ENCODE measurements at regions not wholly inside any gene's neighbourhood (a gene's known extent, or its start where the extent isn't known, plus 50 kb on each side); places are given as distances from the start of the nearest gene placed in this dataset.

DNA sequence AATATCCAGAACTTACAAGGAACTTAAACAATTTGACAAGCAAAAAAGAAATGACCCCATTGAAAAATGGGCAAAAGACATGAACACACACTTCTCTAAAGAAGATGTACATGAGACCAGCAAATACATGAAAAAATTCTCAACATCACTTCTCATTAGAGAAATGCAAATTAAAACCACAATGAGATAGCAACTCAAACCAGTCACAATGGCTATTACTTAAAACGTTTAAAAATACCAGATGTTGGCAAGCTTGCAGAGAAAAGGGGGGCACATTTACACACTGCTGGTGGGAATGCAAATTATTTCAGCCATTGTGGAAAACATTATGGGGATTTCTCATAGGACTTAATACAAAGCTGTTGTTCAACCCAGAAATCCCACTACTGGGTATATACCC lies 1634.0 kb downstream of the NCAM2 start:
- TF ChIP-seq, protein P1, sequence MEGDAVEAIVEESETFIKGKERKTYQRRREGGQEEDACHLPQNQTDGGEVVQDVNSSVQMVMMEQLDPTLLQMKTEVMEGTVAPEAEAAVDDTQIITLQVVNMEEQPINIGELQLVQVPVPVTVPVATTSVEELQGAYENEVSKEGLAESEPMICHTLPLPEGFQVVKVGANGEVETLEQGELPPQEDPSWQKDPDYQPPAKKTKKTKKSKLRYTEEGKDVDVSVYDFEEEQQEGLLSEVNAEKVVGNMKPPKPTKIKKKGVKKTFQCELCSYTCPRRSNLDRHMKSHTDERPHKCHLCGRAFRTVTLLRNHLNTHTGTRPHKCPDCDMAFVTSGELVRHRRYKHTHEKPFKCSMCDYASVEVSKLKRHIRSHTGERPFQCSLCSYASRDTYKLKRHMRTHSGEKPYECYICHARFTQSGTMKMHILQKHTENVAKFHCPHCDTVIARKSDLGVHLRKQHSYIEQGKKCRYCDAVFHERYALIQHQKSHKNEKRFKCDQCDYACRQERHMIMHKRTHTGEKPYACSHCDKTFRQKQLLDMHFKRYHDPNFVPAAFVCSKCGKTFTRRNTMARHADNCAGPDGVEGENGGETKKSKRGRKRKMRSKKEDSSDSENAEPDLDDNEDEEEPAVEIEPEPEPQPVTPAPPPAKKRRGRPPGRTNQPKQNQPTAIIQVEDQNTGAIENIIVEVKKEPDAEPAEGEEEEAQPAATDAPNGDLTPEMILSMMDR (IDR thresholded peaks at IDR 0.05): no peak
- no peak for TF ChIP-seq POLR2A (IDR thresholded peaks at IDR 0.05)

Measured in breast epithelium (tissue), 3 donors.